ENCODE measurements at regions not wholly inside any gene's neighbourhood (a gene's known extent, or its start where the extent isn't known, plus 50 kb on each side); places are given as distances from the start of the nearest gene placed in this dataset.

DNA sequence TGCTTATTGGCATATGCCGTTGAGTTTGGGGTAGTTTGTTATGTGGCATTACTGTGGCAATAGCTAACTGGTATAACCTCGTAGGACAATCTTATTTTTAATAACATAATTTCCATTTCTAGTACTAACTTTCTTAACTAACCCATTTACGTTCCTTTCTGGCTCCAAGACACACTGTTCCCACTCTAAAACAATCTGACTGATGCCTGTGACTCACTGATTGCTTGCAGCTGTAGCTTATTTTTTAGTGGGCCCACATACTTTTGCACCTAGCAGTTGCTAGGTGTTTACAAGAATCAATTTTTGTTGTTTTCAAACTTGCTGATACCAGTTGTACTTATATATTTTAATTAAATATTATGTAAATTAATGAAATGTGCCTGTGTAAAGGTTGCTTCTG, 52.2 kb downstream of the FAT3 start:
- DNase-seq: no peak

DNA sequence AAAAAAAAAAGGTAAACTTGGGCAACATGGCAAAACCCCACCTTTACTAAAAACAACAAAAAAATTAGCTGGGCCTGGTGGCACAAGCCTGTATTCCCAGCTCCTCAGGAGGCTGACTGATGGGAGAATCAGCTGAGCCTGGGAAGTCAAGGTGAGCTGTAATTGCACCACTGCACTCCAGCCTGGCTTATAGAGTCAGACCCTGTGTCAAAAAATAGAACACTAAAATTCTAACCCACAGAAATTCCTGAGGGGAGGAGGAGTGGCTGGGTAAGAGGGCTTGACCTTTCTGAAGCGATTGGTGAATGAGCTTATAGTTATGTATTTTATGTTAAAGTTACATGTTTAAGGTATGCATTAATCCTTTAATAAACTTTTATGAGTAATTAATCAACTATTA, 53.3 kb downstream of the FAT3 start:
- no peak for DNase-seq

DNA sequence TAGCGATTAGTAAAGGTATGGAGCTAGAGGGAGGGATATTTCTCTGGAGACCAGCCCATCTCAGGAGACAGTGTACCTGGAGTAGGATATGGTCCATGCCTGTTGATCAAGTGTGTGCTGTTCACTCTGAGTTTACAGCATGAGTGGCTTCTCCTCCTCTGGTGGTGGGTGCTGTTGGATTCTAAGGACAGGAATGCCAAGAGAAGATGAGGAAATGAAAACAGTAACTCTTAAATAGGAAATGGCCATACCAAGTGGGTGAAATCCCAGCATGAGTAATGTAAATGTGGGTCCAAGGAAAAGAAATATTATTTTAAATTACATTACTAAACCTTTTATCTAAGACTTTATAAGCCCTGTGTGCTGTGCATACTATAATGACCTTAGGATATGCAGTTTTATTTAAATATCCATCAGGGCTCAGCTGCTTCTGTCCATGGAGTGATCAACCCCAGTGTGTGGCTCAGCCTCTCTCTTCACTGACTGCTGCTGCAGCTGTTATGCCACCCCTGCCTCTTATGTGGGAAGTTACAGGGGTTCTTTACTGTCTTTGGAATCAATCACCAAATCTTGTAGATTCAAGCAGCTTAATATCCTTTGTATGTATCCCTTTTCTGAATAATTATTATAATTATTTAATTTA, 54.3 kb downstream of the FAT3 start:
- no peak for DNase-seq

DNA sequence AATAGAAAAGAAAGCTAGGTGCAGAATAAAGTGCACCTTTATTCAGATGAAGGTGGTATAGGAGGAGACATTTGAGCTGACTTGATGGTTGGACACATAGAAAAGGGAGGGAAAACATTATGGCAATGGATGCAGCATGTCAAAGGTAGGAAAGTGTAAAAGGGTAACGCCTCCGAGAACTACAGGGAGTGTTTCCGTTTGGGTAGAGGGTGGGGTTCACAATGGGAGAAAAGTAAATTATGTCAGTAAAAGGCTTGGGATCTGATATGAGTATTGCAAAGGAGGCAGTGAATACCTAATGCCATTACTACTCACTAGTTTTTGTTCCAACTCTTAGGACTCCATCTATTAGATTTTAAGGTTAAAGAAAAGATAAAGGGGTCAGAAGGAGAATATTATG, 59.5 kb downstream of the FAT3 start:
- DNase-seq: no peak

DNA sequence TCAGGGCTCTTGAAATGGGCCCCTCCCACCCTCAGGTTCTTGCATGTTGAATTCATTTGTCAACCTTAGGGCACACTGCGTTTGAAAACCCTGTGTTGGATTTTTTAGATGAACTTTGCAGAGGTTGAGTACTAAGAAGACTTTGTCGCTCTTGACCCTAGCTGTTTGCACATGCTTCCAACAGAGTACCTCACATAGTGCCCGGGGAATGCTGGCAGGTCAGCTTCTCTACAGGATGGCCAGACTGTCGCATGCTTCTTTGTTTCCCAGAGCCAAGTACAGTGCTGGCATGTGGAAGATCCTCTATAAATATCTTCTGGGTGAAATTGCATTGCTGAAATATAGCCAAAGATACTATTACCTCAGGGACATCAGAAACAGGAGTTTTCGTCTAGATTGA, 59.9 kb downstream of the FAT3 start:
- DNase-seq: no peak

DNA sequence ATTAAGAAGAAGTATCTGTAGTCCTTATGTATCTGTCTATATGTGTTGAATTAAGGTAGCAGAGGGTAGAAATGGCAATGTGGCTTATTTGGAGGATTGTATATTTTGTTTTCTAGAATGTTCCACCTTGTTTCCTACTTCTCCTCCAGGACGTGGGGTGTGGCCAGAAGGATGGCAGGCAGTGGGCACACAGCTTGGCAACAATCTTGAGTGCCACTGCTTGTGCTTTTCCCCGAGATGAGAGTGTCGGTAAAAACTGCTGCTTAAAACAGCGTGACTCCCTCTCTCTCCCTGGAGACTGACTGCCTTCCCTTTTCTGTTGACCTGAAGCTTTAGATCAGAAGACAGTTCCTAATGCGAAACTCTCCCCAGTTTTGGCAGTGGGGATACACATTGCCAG, 61.2 kb downstream of the FAT3 start:
- no peak for DNase-seq

DNA sequence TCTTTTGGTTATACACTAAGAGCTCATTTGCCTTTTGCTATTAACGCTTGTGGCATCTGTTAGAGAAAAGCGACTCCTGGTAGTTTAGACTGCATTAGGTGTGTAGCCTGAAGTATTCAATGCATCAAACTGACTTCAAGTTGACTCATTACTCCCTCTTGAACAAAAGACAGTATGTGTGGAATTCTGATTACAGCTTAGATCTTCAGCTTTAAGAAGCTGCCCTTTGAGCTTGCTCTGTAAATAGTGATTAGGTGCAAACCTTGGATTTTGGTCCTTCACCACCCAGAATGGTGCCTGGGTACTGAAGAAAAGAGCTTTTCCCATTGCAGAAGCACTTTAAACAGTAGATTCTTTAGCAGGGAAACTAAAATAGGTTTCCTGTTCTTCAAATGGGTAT, 62.1 kb downstream of the FAT3 start:
- DNase-seq: no peak

DNA sequence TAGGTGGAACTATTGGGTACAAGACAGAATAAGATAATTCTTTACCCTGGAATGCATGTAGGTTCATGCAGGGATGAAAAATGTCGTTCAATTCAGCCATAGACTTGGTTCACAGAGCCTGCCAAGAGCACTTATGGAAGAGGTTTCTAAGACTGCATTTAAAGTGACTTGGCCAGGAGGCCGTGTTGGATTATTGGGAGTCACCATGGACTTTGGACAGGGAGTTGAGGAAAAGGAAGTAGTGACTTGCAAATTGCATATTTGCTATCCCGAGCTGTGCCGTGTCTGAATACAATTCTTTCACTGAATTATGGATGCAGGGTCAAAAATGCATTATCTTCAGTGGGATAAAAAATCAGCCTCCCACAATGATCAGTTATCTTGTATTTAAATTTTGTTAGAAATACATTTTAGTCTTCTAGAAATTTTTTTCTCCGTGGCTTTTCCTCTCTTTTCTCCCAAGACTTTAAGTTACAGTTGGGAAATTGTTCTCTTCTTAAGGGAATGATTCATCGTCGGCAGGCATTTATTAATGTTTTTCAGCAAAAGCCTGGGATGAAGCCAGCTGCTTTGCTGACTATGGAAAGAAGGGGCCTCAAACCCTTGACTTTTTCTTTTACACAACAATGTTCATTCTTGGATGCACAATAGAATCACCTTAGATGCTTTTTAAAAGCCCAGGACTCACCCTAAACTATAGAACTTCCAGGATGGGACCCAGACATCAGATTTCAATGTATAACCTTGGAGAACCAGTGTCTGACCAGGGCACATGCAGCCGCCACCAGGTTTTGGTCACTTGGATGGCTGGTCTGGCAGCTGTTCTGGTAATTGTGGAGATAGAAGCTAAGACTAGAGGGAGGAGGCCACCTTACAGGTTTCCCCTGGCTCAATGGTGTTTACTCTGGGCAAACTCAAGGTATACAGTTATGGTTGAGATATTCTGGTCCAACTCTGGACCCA, 70.8 kb downstream of the FAT3 start:
- no peak for DNase-seq

DNA sequence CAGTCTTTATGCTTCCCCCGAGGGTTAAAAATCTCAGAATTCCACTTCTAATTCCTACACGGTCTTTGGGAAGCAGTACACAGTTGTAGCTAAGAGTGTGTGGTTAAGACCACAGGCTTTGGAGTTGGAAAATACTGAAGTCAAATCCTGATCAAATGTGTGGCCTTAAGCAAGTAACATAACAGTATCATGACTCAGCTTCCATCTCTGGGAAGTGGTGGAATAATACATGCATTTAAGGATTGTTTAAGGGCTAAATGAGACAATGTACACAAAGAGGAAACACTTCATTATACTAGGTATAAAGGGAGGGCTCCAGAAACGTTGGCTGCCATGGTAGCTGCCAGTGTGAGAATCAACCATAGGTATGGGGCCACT, 71.5 kb downstream of the FAT3 start:
- no peak for DNase-seq

DNA sequence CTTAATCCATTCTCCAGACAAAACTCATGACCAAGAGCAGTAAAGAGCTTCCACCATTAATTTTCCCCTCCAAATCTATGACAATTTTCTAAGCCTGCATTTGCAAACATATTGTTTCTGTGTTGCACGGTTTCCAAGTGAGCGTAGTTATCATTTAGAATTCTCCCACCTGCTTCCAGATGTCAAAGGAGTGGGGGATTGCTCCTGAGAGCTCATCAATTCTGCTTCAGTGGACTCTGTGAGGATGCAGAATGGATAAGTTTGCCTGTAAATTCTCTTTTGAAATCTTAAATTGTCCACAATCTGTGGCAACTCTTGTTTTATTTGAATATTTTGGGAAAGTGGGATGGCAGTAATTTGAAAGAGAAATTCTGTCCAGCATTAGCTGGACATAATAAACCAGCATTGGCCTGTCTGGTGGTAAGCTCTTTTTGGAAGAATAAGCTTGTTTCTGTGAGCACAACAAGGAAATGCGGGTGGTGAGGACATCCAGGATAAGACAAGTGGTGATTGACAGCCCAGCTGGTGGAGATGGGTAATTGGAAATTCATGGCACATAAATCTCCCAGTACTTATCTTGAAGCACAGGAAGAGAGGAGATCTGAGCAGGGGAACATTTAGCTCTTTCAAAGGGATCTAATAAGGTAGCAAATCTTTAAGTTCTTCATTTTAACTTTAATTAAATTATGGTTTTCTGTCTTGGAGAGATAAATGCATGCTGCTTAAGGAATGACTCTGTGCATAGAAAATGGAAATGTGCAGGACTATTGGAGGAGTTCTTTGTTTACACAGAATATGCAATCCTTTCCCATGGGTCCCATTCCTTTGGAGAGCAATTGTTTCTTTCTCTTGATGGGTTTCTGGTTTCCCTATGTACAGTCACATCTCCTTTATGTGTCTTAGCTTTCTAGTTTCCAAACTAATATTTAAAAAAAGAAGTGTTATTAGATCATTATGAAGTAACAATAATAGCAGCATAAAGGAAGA, 73.2 kb downstream of the FAT3 start:
- DNase-seq: no peak

DNA sequence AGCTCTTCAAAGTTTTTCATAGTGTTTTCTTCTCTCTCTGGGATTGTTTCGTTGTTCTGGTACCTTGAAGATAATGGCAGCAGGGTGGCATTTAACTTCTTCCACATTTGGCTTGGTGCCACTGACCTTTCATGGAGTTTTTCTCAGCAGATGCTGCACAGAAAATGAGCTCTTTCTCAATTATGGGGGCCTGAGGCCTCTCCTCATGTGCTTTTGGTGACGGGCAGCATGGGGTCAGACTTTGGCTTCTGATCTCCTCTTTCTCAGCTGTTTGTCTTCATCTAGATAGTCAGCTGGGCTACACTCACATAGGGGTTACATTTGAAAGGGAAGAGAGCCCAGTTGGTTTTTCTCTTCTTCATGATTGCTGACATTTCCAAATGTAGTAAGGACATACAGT, 76.3 kb downstream of the FAT3 start:
- no peak for DNase-seq

DNA sequence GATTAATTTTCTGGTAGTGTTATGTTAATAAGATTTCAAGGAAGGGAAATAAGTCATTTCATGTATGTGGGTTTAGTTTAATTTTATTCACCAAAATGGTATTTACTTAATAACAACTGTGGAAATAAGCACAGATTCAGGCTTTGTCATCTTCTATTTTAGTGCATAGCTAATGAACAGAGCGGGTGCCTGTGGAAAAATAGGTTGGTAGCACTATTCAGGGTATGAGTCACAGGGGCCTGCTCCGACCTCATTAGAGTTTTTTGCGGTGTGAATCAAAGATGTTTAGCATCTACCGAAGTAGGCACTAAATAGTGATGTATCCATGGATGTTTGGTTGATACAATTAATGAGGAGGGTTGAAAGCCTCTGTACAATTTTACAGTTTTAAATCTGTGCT, 78.2 kb downstream of the FAT3 start:
- DNase-seq: no peak

DNA sequence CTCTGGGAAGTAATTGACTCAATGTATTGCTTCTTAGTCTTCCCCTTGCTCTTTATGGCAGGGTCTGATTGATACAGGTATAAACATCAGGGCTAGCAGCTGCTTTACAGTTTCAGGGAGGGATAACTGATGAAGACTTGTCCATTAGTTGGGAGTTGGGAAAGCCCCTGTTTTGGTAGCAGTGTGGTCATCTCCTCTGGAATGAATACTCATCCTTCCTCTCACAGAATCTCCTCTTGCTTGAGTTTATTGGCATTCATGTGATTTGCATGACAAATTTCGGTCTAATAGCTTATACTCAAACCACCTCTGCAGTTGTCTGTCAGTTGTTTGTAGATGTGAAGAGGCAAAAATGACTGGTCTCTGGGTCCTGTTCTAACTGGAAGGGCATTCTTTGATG, 79.7 kb downstream of the FAT3 start:
- no peak for DNase-seq

DNA sequence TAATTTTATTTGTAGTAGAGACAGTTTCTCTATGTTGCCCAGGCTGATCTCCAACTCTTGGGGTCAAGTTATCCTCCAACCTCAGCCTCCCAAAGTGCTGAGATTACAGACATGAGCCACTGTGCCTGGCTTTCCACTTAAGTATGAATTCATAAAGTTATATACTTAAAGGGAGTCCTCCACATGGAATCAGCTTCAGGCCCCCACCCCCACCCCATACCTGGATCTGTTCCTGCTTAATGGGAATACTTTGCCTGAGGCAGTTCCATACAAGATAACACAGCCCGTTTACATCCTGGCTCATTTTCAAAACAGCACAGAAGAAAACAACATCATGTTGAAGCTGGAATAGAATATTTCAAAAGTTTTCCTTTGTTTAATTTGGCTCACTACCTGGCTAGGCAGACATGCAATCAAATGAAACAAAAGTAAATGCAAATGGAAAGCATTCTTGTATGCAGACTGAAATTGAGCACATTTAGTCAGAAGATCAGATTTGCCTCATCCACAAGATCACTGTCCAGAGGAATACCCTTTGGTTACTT, 82.4 kb downstream of the FAT3 start:
- DNase-seq: no peak

DNA sequence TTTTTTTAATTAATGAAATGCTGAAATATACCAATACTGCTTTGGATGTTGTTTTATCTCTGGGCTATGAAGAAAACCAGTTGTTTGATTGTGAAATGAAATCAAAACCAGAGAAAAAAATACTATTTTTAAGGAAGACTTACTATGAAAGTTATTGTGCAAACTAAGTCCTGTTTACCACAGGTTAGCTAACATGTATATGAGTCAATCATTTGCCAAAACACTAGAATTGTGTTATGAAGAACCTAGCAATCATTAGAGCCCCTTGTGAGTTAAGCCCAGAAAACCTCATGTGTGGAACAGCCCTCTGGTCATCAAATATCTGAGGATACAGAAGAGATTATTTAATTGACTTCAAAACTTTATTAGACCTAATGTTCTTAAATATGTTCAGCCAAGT, 83.7 kb downstream of the FAT3 start:
- no peak for DNase-seq

DNA sequence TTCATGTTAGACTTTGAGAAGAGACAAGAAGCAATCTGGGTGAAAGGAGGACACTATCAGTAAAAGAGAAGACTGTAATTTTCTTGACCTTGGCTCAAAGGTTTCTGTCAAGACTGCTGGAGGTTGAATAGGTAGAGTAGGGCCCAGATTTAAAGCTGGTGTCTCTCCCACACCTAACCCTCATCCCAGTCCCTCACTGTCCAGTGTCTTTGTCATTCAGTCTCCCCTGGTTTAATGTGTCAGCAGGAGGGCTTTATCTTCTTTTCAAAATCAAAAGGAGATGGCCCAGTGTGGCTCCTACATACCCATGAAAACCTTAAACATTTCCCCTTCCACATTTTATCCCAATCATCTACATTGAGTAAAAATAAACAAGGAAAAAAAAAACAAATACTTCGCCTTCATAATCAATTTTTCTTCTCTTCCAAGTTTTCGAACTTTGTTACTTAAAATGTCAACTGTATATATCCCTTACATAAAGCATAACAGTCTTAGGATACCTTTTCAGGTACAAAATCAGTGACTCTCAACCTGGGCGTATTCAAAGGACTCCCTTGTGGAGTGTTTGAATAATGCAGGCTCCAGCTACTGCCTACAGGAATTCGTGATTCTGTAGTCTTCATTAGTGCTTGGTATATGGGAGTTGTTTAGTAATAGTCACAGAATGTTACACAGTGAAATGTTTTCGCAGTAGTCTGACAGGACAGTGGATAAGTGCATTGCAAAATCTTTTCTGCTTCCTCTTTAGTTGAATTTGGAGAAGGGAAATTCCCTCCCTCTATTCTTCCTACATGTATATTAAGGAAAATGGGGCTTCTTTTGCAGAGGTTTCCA, 87.2 kb downstream of the FAT3 start:
- no peak for DNase-seq

DNA sequence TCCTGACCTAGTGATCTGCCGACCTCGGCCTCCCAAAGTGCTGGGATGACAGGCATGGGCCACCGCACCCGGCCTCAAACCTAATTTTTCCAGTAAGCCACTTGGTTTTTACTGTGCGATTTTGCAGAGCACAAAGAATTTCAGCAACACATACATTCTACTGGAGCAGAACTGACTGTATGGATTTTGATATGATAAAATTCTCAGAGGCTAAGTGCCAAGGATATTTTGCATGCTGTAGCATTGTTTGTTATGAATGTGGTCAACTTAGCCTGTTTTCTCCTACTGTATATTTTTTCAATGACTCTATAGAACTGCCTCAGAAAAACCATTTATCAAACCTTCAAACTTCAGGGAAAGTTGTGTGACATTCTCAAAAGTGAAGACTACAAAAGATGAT, 89.2 kb downstream of the FAT3 start:
- no peak for DNase-seq

DNA sequence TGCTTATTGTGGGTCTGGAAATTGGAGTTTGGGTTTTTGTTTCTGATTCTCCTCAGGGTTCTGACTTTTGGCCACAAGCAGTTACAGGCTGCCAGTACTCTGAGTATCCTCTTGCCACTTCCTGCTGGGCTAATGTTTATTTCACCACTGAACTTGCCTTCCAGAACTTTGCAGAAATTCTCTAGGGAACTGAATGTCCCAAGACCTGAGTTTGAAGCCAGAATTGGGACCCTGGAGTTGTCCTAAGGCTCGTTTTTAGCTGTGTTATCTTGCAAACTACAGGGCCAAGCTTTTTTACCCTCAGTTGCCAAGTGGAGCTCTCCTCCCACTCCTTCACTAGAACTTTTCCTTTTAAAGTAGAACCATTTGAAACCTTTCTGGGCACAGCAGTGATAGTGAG, 89.9 kb downstream of the FAT3 start:
- no peak for DNase-seq

DNA sequence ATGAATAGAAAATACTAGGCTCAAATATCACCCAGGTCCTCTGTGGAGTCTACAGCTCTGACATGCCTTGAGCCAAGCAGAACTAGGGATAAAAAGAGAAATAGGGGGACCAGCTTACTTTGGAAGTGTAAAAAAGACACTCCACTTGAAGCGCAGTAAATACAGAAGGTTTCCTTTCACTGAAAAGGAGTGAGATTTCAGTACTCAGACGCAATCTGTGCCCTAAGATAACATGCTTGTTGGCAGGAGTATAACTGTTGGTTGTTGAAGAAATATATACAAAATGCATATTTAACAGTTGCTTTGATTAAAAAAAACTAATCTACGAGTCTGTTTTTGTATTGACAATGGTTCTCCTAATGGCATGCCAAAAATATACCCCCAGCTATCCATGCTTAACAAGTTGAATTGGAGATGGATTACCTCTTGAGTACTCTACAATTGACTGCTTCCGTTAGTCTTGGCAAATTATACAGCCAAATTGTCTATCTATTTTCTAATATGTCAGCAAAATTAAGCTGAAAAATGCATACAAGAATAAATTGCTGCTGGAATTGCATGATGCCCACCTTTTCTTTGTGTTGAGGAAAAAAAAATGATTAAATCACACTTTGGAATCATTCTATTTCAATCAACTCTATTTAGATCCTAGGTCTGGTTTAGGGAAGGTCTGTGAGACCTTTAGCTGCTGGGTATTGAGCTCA, 91.6 kb downstream of the FAT3 start:
- DNase-seq: no peak

DNA sequence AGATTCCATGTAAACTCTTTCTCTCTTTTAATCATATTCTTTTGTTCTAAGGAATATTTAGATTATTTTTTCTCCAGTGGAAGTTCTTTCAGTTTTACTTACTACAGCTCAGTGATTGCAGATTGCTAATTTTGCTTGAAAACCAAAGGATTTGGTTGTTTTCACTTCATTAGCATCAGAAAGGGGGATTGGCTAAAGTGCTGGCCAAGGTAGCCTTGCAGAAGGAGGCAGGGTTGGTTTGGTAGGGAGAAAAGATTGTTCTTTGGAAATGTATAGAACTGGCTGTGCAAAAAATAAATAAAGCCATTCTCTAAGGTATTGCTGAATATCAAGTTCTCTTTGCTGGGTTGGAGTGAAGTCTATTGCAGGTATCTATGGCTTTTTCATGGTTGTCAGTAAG, 92.6 kb downstream of the FAT3 start:
- no peak for DNase-seq

DNA sequence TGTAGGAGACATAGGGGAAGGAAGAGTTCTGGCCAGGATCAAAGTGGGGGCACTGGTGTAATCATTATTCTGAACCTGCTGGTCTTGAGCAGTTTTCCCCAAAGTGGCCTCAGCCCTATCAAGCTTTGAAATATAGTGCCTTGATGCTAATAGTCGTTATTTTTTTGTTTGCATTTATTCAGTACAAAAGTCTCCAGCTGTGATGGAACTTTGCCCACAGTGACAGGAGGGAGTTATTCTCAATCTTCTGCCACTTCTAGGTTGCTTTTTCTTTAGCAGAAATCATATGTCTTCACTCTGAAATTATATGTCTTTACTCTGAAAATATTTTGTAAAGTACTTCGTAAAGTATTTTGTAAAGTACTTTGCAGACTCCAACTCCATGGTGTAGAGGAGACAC, 93.1 kb downstream of the FAT3 start:
- DNase-seq: no peak

DNA sequence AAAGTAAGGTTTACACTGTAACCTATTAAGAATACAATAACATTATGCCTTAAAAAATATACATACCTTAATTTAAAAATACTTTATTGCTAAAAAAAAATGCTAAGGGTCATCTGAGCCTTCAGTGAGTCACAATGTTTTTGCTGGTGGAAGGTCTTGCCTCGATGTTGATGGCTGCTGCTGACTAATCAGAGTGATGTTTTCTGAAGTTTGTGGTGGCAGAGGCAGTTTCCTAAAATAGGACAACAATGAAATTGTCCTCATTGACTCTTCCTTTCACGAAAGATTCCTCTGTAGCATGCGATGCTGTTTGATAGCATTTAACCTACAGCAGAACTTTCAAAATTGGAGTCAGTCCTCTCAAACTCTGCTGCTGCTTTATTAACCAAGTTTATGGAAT, 97.6 kb downstream of the FAT3 start:
- DNase-seq: no peak

Data from SW 1271 (cell line).